ENCODE measurements at regions not wholly inside any gene's neighbourhood (a gene's known extent, or its start where the extent isn't known, plus 50 kb on each side); places are given as distances from the start of the nearest gene placed in this dataset.
A peak's percentile ranks its signal among the peaks of the same experiment; 100 is the strongest.
"Not testable (repeated sequence)": the region's sequence is repeated elsewhere in the genome, so short reads cannot be mapped to it uniquely, and the experiment has no call there.

DNA sequence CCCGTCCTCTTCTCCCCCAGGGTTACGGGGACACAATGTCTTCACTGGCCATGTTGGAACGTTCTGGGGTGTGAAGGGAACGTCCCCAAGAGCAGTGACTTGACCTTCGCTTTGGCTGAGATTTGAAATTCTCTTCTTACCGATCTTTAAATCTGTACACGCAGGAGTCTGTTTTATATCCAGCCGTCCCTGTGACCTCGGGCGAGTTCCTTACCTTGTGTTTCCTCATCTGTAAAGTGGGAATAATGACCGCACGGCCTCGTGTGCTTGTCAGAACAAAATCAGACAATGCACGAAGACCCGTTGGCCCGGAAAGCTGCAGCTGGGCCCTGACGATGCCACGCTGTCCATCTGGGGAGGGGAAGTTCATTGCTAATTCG, 454.3 kb downstream of the PREX1 start:
- Histone ChIP-seq H3K27ac (no peak overlapping the region), H3K4me3 (no peak overlapping the region), H4K20me1 (ENCODE audit: low read depth) (peaks cover 11% of the 10 kb centered on the region), H3K9me3 (ENCODE audit: low read depth) (no peaks in the 10 kb centered on the region), H3K4me2 (peak overlapping the region; percentile 63), H2AFZ (replicated peaks) (no peak overlapping the region), H3K79me2 (ENCODE audit: low read depth) (no peaks in the 10 kb centered on the region), H3K36me3 (no peaks in the 10 kb centered on the region), H3K9ac (no peak overlapping the region), H3K4me1 (peaks cover 62% of the 10 kb centered on the region), H3K27me3 (no peaks in the 10 kb centered on the region), H3F3A (ENCODE audit: low read depth) (peaks cover 26% of the 10 kb centered on the region)
- H3K36me3 Mint-ChIP-seq = peaks cover 2% of the 10 kb centered on the region
- no peak for TF ChIP-seq EZH2 (IDR thresholded peaks at IDR 0.05)
- no peak for TF ChIP-seq EZH2phosphoT487 (IDR thresholded peaks at IDR 0.05)
- TF ChIP-seq, protein P1, sequence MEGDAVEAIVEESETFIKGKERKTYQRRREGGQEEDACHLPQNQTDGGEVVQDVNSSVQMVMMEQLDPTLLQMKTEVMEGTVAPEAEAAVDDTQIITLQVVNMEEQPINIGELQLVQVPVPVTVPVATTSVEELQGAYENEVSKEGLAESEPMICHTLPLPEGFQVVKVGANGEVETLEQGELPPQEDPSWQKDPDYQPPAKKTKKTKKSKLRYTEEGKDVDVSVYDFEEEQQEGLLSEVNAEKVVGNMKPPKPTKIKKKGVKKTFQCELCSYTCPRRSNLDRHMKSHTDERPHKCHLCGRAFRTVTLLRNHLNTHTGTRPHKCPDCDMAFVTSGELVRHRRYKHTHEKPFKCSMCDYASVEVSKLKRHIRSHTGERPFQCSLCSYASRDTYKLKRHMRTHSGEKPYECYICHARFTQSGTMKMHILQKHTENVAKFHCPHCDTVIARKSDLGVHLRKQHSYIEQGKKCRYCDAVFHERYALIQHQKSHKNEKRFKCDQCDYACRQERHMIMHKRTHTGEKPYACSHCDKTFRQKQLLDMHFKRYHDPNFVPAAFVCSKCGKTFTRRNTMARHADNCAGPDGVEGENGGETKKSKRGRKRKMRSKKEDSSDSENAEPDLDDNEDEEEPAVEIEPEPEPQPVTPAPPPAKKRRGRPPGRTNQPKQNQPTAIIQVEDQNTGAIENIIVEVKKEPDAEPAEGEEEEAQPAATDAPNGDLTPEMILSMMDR (IDR thresholded peaks at IDR 0.05) = no peak
- H3K27me3 Mint-ChIP-seq (ENCODE audit: insufficient read depth, low read depth) = peaks cover 25% of the 10 kb centered on the region
- DNase-seq (ENCODE audit: low spot score) = no peak
- peak overlapping the region; percentile 94 for H3K27ac Mint-ChIP-seq
- peak overlapping the region; percentile 71 for H3K4me3 Mint-ChIP-seq
- H3K4me1 Mint-ChIP-seq = peaks cover 83% of the 10 kb centered on the region
- no peaks in the 10 kb centered on the region for H3K9me3 Mint-ChIP-seq

DNA sequence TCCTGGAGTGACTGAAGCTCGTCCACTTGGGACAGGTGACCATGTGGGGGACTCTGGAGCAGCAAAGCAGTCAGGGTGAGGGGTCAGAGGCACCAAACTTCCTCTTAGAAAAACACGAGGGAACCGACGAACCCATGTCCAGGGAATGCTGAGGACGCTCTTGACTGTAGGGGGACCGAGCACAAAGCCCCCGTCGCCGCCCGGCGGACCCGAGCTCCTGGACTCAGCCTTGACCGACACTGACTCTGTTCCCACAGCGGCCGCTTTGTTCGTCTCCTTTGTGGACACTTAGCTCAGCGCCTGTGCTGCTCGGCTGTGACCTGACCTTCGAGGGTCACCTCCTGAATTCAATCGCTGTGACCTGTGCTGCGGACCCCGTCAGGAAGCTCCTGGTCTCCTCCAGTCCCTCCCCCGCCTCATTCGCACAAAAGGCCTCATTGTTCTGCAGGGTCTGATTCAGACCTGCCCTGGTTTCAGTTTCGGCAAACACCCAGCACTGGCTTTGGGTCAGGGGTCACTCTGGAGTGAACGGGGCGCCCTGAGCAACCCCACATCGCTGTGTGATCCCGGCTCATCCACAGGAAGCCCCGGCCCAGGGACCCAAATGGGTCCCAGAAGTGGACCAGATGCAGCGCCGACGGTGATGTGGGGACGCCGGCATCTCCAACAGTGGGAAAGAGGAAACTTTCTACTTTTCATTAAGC, 454.8 kb downstream of the PREX1 start:
- Mint-ChIP-seq H3K27ac (peak overlapping the region; percentile 37), H3K4me1 (peaks cover 87% of the 10 kb centered on the region), H3K4me3 (peak overlapping the region; percentile 71), H3K27me3 (ENCODE audit: insufficient read depth, low read depth) (peaks cover 24% of the 10 kb centered on the region)
- not testable (repeated sequence) for H3K79me2 ChIP-seq (ENCODE audit: low read depth); H3K9me3 ChIP-seq (ENCODE audit: low read depth); H3K9me3 Mint-ChIP-seq; H2AFZ ChIP-seq (replicated peaks); H3K4me3 ChIP-seq; H3K36me3 Mint-ChIP-seq; H3K36me3 ChIP-seq; H3K9ac ChIP-seq; H3K27me3 ChIP-seq; H3K27ac ChIP-seq
- H3F3A ChIP-seq (ENCODE audit: low read depth) = peaks cover 28% of the 10 kb centered on the region
- DNase-seq (ENCODE audit: low spot score) = peak; percentile 79
- peaks cover 64% of the 10 kb centered on the region for H3K4me1 ChIP-seq
- H3K4me2 ChIP-seq = peak overlapping the region; percentile 12
- peaks cover 11% of the 10 kb centered on the region for H4K20me1 ChIP-seq (ENCODE audit: low read depth)

DNA sequence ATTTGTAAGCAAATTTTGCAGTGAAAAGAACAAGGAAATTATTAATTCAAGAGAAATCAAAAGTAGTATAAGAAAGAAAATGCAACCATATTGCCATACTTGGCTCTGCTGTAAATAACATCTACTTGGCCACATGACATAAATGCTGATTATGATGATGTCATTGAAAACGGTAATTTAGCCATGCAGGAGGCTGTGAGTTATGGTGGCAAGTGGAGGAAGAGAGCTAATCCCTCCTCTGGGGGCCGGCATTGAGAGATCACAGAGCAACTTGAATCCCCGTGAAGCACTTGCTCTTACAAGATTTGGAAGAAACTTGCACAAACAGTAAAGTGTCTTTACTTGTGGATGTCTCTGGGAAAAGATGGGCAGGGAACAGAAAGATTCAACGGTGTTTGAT, 456.6 kb downstream of the PREX1 start:
- H3K9me3 Mint-ChIP-seq = peaks cover 6% of the 10 kb centered on the region
- peaks cover 64% of the 10 kb centered on the region for H3K4me1 ChIP-seq
- H3K4me2 ChIP-seq = no peak overlapping the region
- H3K4me3 Mint-ChIP-seq = no peak overlapping the region
- H2AFZ ChIP-seq (replicated peaks) = no peak overlapping the region
- TF ChIP-seq, protein P1 (IDR thresholded peaks at IDR 0.05) = no peak
- TF ChIP-seq EZH2 (IDR thresholded peaks at IDR 0.05) (no peak), EZH2phosphoT487 (IDR thresholded peaks at IDR 0.05) (no peak)
- peaks cover 8% of the 10 kb centered on the region for H3K27me3 ChIP-seq
- no peak overlapping the region for H3K4me3 ChIP-seq
- H3K27me3 Mint-ChIP-seq (ENCODE audit: insufficient read depth, low read depth) = peaks cover 33% of the 10 kb centered on the region
- no peak overlapping the region for H3K27ac Mint-ChIP-seq
- peaks cover 89% of the 10 kb centered on the region for H3K4me1 Mint-ChIP-seq
- no peak overlapping the region for H3K9ac ChIP-seq
- H3K36me3 Mint-ChIP-seq = no peaks in the 10 kb centered on the region
- no peak overlapping the region for H3K27ac ChIP-seq
- no peak for DNase-seq (ENCODE audit: low spot score)
- H4K20me1 ChIP-seq (ENCODE audit: low read depth) = peaks cover 11% of the 10 kb centered on the region
- no peaks in the 10 kb centered on the region for H3K79me2 ChIP-seq (ENCODE audit: low read depth)
- H3F3A ChIP-seq (ENCODE audit: low read depth) = peaks cover 39% of the 10 kb centered on the region
- no peaks in the 10 kb centered on the region for H3K36me3 ChIP-seq
- no peaks in the 10 kb centered on the region for H3K9me3 ChIP-seq (ENCODE audit: low read depth)

DNA sequence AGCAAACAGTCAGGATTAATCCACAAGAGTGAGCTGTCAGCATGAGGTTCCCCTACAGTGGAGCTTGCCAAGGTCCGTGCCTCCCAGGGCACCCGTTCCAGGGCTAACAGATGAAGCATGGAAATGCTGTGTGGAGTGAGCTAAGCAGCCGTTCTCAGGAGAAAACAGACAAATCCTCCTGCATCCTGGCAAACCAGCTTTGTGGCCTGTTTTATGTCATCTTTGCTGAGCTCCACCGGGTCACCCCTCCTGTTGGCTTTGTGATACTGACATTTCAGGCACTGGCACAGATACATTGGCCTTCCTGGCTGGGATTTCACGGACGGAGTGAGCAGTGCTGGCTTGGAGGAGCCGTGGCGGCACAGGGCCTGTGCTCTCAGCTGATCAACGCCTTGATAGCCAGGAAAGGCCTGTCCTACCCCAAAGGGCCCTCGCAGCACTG, 459.2 kb downstream of the PREX1 start:
- DNase-seq (ENCODE audit: low spot score); H3K27me3 ChIP-seq; H3K36me3 Mint-ChIP-seq; H2AFZ ChIP-seq (replicated peaks); H3K9ac ChIP-seq; H3K4me3 ChIP-seq; H3K9me3 ChIP-seq (ENCODE audit: low read depth); H3K27ac ChIP-seq; H3K36me3 ChIP-seq; H3K27ac Mint-ChIP-seq; H3K79me2 ChIP-seq (ENCODE audit: low read depth); H3K4me2 ChIP-seq; H3K4me3 Mint-ChIP-seq; H4K20me1 ChIP-seq (ENCODE audit: low read depth): not testable (repeated sequence)
- peaks cover 38% of the 10 kb centered on the region for H3K4me1 ChIP-seq
- H3F3A ChIP-seq (ENCODE audit: low read depth) = peaks cover 21% of the 10 kb centered on the region
- Mint-ChIP-seq H3K9me3 (peaks cover 21% of the 10 kb centered on the region), H3K4me1 (peaks cover 68% of the 10 kb centered on the region), H3K27me3 (ENCODE audit: insufficient read depth, low read depth) (peaks cover 40% of the 10 kb centered on the region)
